Activated T-helper 1 cell treated with anti-CD3 and anti-CD28 coated beads, Interleukin-12 subunit alpha, Interleukin-12 subunit beta, Interleukin-2, Interleukin-4 antibody, amounts not matched to agents 30 ng/mL and 10 ng/mL and 1 ng/mL, durations not matched to agents 14 hours and 24 hours and 36 hours (primary cell): ENCODE measurements at regions not wholly inside any gene's neighbourhood (a gene's known extent, or its start where the extent isn't known, plus 50 kb on each side); places are given as distances from the start of the nearest gene placed in this dataset.
"Not testable (repeated sequence)": the region's sequence is repeated elsewhere in the genome, so short reads cannot be mapped to it uniquely, and the experiment has no call there.

Experiments
- DNase-seq: peaks from one replicate; pipeline ENCODE4 v3.0.0; 2021; ENCODE audit warnings: low spot score
- H3K27ac Mint-ChIP-seq: one replicate; pipeline ENCODE4 v1.8.0; 2021; ENCODE audit warnings: mild to moderate bottlenecking, mixed read lengths
- H3K27me3 Mint-ChIP-seq: one replicate; pipeline ENCODE4 v1.8.0; 2022; ENCODE audit warnings: mild to moderate bottlenecking, moderate library complexity, mixed read lengths; ENCODE audit not compliant: insufficient read depth
- H3K36me3 Mint-ChIP-seq: one replicate; pipeline ENCODE4 v1.8.0; 2021; ENCODE audit warnings: low read depth, mixed read lengths
- H3K4me1 Mint-ChIP-seq: one replicate; pipeline ENCODE4 v1.8.0; 2021; ENCODE audit warnings: low read depth, mixed read lengths
- H3K4me3 Mint-ChIP-seq: one replicate; pipeline ENCODE4 v1.8.0; 2021; ENCODE audit warnings: mild to moderate bottlenecking, moderate library complexity, mixed read lengths
- H3K9me3 Mint-ChIP-seq: one replicate; pipeline ENCODE4 v1.8.0; 2021; ENCODE audit warnings: mixed read lengths
- intact Hi-C: fragments of 100-400 bp; cut with micrococcal nuclease; formaldehyde crosslinking; loops from one replicate; pipeline ENCODE4 v1.15.1; 2024

DNA sequence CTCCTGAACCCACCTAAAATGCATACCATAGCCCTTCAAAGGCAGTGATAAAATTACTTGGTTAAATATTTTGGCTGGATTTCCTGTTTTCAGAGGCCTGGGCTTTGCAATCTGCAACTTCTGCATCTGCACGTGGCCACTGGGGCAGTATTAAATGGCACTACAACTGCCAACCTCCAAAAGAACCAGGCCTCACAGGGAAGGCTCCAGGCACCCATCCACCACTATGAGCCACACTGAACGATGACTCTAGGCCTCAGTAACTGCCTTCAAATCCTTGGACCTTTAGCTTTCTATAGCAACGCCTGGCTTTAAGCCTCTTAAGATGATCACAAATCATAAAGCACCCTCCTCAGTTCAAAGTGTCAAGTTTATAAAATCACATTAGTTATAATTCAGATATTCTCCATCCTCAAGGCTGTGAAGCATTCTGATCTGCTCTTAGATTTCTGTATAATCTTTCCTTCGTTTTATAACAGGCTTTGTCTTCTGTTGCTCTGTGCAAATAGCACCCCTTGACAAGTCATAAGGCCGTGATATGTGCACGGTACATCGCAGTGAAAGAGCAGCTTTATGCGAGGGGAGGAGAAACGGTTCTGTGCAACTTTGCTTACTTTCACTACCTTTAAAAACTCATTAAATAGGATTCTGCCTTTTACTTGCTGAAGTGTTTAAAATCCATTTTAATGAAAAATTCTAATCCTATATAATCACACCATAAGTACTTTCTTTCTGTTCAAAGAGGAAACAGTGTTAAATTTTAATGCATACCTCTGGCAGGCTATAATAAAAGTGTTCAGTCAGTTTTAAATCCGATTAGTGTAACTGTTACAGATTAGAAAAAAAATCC lies 196.4 kb upstream of the G2E3 start:
- peaks cover 9% of the 10 kb centered on the region for H3K9me3 Mint-ChIP-seq
- no peak for DNase-seq
- H3K27me3 Mint-ChIP-seq, result no peaks in the 10 kb centered on the region
- no peaks in the 10 kb centered on the region for H3K36me3 Mint-ChIP-seq
- no peaks in the 10 kb centered on the region for H3K4me1 Mint-ChIP-seq
- intact Hi-C loops, result no loop called here
- H3K27ac Mint-ChIP-seq, result no peak overlapping the region
- no peak overlapping the region for H3K4me3 Mint-ChIP-seq

DNA sequence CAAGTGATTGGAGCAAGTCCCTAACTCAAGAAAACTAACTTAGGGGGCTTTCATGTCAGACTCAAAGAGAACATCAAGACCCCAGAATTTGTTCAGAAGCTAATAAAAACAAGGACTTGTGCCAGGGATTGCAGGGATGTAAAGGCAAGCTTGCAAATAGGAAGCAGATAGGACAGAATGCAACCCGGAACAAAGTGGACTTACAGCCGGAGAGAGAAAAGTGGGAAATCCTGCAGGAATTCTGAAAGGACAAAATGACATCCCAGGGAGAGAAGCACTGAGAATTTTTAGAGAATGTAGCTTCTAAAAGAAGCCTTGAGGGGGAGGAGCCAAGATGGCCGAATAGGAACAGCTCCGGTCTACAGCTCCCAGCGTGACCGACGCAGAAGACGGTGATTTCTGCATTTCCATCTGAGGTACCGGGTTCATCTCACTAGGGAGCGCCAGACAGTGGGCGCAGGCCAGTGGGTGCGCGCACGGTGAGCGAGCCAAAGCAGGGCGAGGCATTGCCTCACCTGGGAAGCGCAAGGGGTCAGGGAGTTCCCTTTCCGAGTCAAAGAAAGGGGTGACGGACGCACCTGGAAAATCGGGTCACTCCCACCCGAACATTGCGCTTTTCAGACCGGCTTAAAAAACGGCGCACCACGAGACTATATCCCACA lies 195.6 kb upstream of the G2E3 start:
- DNase-seq, intact Hi-C loops, H3K36me3 Mint-ChIP-seq, H3K4me1 Mint-ChIP-seq, H3K4me3 Mint-ChIP-seq, H3K27ac Mint-ChIP-seq, H3K9me3 Mint-ChIP-seq, H3K27me3 Mint-ChIP-seq: not testable (repeated sequence)

DNA sequence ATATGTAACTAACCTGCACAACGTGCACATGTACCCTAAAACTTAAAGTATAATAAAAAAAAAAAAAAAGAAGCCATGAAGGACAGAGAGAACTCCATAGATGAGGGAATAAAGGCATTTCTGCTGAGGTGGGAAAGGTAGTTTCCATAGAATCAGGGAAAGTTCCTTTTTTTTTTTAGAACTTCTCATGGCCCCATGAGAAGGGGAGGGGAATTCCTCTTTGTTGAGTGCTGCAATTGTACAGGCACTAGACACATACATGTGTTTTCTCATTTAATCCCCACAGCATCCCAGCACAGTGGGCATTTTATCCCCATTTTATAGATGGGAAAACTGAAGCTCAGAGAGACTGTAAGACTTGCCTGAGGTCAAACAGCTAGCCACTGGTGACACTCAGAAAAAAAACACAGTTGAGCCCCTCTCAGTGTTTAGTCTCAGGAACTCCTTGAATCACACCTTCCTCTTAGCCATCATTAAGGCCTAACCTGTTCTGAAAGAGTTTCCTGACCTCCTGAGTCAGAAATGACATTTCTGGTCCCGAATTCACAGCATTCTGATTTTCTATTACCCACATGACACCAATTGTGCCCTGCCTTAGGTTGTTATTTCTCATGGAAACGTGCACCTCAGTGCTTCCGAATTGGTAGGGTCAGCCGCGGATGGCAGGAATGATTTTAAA lies 189.3 kb upstream of the G2E3 start:
- DNase-seq, result no peak
- Mint-ChIP-seq H3K27me3 (no peaks in the 10 kb centered on the region), H3K9me3 (no peaks in the 10 kb centered on the region), H3K27ac (no peak overlapping the region), H3K36me3 (no peaks in the 10 kb centered on the region), H3K4me3 (no peak overlapping the region), H3K4me1 (no peaks in the 10 kb centered on the region)
- intact Hi-C loops, result no loop called here

DNA sequence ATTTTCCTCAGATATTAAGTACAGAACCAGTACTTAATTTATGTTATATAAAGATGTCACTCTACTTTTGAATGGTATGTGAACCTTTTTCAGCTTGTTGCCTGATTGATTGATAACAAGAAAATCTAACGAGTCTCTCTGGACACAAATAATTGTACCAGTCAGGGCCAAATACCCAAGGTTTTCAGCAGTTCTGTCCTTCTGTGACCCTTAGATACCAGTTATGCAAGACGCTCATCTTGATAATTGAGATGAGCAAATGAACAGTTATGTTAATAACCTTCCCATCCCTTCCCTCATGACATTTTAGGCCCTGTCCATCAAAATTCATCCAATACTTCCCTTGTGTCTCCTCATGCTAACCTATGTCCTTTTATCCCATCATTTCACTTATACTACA lies 185.9 kb upstream of the G2E3 start:
- intact Hi-C loops, result no loop called here
- no peak overlapping the region for H3K27ac Mint-ChIP-seq
- no peaks in the 10 kb centered on the region for H3K9me3 Mint-ChIP-seq
- H3K27me3 Mint-ChIP-seq, result peaks cover under 1% of the 10 kb centered on the region
- no peaks in the 10 kb centered on the region for H3K36me3 Mint-ChIP-seq
- H3K4me1 Mint-ChIP-seq, result no peaks in the 10 kb centered on the region
- no peak for DNase-seq
- no peak overlapping the region for H3K4me3 Mint-ChIP-seq

GRCh38 chr14:30373526-30373925 lies 185.4 kb upstream of the G2E3 start:
- H3K27me3 Mint-ChIP-seq, result peaks cover 3% of the 10 kb centered on the region
- H3K27ac Mint-ChIP-seq, result no peak overlapping the region
- DNase-seq, result no peak
- H3K9me3 Mint-ChIP-seq, result no peaks in the 10 kb centered on the region
- intact Hi-C loops, result no loop called here
- no peaks in the 10 kb centered on the region for H3K36me3 Mint-ChIP-seq
- no peaks in the 10 kb centered on the region for H3K4me1 Mint-ChIP-seq
- no peak overlapping the region for H3K4me3 Mint-ChIP-seq

DNA sequence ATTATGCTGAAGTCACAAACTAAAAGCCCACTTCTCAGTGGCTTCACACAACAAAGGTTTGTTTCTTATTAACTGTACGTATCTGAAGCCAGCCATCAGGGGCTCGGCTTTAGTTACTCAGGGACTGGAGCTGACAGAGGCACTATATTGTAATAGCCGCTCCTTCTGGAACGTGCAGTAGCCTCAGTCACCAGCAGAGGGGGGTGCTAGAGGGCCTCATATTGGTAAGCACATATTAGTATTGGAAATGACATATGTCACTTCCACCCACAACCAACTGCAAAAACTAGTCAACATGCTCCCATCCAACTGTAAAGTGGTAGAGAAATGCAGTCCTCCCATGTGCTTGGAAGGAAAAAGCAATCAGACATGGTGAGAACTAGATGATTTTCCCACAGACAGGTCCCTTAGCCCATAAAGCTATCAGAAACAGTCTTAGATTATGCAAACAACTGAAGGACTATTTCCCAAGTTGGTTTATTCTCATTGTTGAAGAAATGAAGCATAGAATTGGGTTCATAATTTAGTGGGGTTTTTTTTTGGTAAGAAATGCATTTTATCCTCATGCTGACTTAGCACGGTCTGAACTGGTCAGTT lies 183.6 kb upstream of the G2E3 start:
- no peaks in the 10 kb centered on the region for H3K4me1 Mint-ChIP-seq

GRCh38 chr14:30381861-30382480 lies 177.0 kb upstream of the G2E3 start:
- Mint-ChIP-seq H3K27me3 (peaks cover 5% of the 10 kb centered on the region), H3K4me3 (no peak overlapping the region), H3K9me3 (no peaks in the 10 kb centered on the region), H3K27ac (no peak overlapping the region), H3K36me3 (no peaks in the 10 kb centered on the region), H3K4me1 (no peaks in the 10 kb centered on the region)
- intact Hi-C loops, result no loop called here
- DNase-seq, result no peak

More for the DNA sequence above, 183.6 kb upstream of the G2E3 start:
- H3K4me3 Mint-ChIP-seq, result no peak overlapping the region
- no peak overlapping the region for H3K27ac Mint-ChIP-seq
- no peaks in the 10 kb centered on the region for H3K9me3 Mint-ChIP-seq
- DNase-seq, result peak; percentile 35
- H3K36me3 Mint-ChIP-seq, result no peaks in the 10 kb centered on the region
- H3K27me3 Mint-ChIP-seq, result peaks cover 5% of the 10 kb centered on the region
- intact Hi-C loops, result loop anchor here (1.0 kb wide), 2 partner anchors 68 to 147 kb away; no protein-coding TSS in a partner anchor

- no peak for DNase-seq
Observed at GRCh38 chr14:30385925-30386324, 173.0 kb upstream of the G2E3 start.

GRCh38 chr14:30387871-30388270 lies 171.1 kb upstream of the G2E3 start:
- intact Hi-C loops, result no loop called here
- H3K27ac Mint-ChIP-seq, result no peak overlapping the region
- no peaks in the 10 kb centered on the region for H3K4me1 Mint-ChIP-seq
- H3K9me3 Mint-ChIP-seq, result no peaks in the 10 kb centered on the region
- no peaks in the 10 kb centered on the region for H3K36me3 Mint-ChIP-seq
- peaks cover 2% of the 10 kb centered on the region for H3K27me3 Mint-ChIP-seq
- DNase-seq, result no peak
- no peak overlapping the region for H3K4me3 Mint-ChIP-seq

More at GRCh38 chr14:30385925-30386324, 173.0 kb upstream of the G2E3 start:
- Mint-ChIP-seq H3K36me3 (no peaks in the 10 kb centered on the region), H3K4me3 (no peak overlapping the region), H3K27me3 (peaks cover 2% of the 10 kb centered on the region), H3K9me3 (no peaks in the 10 kb centered on the region), H3K4me1 (no peaks in the 10 kb centered on the region), H3K27ac (no peak overlapping the region)
- intact Hi-C loops, result no loop called here

GRCh38 chr14:30389134-30389876 lies 169.7 kb upstream of the G2E3 start:
- intact Hi-C loops, result no loop called here
- DNase-seq, result no peak
- H3K36me3 Mint-ChIP-seq, result no peaks in the 10 kb centered on the region
- H3K9me3 Mint-ChIP-seq, result no peaks in the 10 kb centered on the region
- H3K4me3 Mint-ChIP-seq, result no peak overlapping the region
- no peaks in the 10 kb centered on the region for H3K4me1 Mint-ChIP-seq
- peaks cover 4% of the 10 kb centered on the region for H3K27me3 Mint-ChIP-seq
- H3K27ac Mint-ChIP-seq, result no peak overlapping the region

DNA sequence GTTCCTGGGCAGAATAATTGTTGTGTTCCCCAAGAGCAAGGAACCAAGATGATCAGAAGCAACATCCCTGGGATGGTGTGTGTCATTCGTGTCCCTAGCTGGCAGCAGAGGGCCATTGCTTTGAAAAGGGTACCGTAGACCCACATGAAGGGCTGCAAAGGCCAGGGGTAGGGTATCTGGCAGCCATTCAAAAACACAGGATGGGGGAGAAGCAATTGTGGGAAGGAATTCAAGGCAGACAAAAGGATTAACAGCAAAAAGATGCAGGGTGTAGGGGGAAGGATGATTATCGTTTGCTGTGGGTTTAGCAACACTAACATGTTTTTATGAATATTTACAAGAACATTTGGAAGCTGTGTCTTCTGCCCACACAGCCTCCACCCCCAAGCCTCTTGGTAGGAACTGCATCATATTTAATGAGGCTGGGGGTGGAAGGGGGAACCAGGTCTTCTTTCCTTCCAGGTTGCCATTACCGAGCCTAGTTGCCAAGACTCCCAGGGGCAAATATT lies 169.0 kb upstream of the G2E3 start:
- Mint-ChIP-seq H3K27ac (no peak overlapping the region), H3K27me3 (peaks cover 4% of the 10 kb centered on the region)
- intact Hi-C loops, result no loop called here

DNA sequence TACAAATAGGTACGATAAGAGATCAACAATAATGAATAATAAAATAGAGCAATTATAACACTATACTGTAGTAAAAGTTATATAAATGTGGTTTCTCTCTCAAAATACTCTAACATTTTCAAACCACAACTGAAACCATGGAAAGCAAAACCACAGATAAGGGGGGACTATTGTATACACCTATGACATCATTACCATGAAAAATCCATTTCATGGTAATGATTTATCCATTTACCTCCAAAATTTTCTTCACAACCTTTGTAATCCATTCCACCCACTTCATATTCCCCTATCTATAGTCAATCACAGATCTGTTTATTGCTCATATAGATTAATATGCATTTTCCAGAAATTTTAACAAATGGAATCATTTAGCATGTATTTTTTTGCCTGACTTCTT lies 163.9 kb upstream of the G2E3 start:
- Mint-ChIP-seq H3K4me3 (no peak overlapping the region), H3K27ac (no peak overlapping the region), H3K9me3 (no peaks in the 10 kb centered on the region), H3K27me3 (peaks cover 3% of the 10 kb centered on the region), H3K4me1 (no peaks in the 10 kb centered on the region), H3K36me3 (no peaks in the 10 kb centered on the region)
- DNase-seq, result no peak
- intact Hi-C loops, result no loop called here

More for the DNA sequence above, 169.0 kb upstream of the G2E3 start:
- H3K4me1 Mint-ChIP-seq, result no peaks in the 10 kb centered on the region
- no peaks in the 10 kb centered on the region for H3K9me3 Mint-ChIP-seq
- H3K4me3 Mint-ChIP-seq, result no peak overlapping the region
- no peak for DNase-seq
- H3K36me3 Mint-ChIP-seq, result no peaks in the 10 kb centered on the region
